Transverse colon (tissue), 4 donors: ENCODE measurements at regions not wholly inside any gene's neighbourhood (a gene's known extent, or its start where the extent isn't known, plus 50 kb on each side); places are given as distances from the start of the nearest gene placed in this dataset.

Experiments
- DNase-seq: peaks from one replicate; pipeline ENCODE4 v3.0.0-alpha.2; 2019
- H3K27ac ChIP-seq, 4 donors: fragments of 200-600 bp; sonication (generic); 2 replicates each; pipeline ENCODE4 v1.5.1; 2016 to 2018; ENCODE audit warnings: inconsistent platforms in 4 of 4
- H3K27me3 ChIP-seq: fragments of 200-600 bp; sonication (generic); 2 replicates; pipeline ENCODE4 v1.5.1; 2017; ENCODE audit warnings: inconsistent platforms
- H3K36me3 ChIP-seq, 4 donors: fragments of 200-600 bp; sonication (generic); 2 replicates each; pipeline ENCODE4 v1.5.1; 2017 to 2019; ENCODE audit warnings: inconsistent platforms in 4 of 4
- H3K4me1 ChIP-seq, 4 donors: fragments of 200-600 bp; sonication (generic); 2 replicates each; pipeline ENCODE4 v1.5.1; 2017 to 2020; ENCODE audit warnings: inconsistent platforms in 4 of 4
- H3K4me3 ChIP-seq, 4 donors: fragments of 200-600 bp; sonication (generic); 1 replicate in 1 of 4; 2 replicates in 3 of 4; pipeline versions ENCODE4 v1.5.1 to v1.6.1; 2017 to 2019; ENCODE audit warnings: inconsistent platforms in 4 of 4
- H3K9me3 ChIP-seq, 2 donors: fragments of 200-600 bp; sonication (generic); 2 replicates each; pipeline ENCODE4 v1.5.1; 2017 to 2019; ENCODE audit warnings: inconsistent platforms in 2 of 2
- EP300 ChIP-seq: sonication (generic); formaldehyde crosslinking; IDR thresholded peaks from one replicate; pipeline ENCODE4 v1.6.1; 2017; ENCODE audit warnings: antibody characterized with exemption, low read depth
- POLR2A ChIP-seq: fragments of 450-650 bp; IDR thresholded peaks from one replicate; pipeline ENCODE4 v1.6.1; 2016; ENCODE audit warnings: antibody characterized with exemption, mild to moderate bottlenecking, moderate library complexity
- POLR2AphosphoS5 ChIP-seq, 3 donors: sonication (generic); formaldehyde crosslinking; IDR thresholded peaks; one replicate each; pipeline ENCODE4 v1.6.1; 2016; ENCODE audit warnings: antibody characterized with exemption in 3 of 3
- WGBS, 2 donors: methylation state at CpG; one replicate each; pipeline ENCODE4 v1.1.5; 2018; ENCODE audit warnings: low coverage in 1 of 2; 5-methylcytosine and 5-hydroxymethylcytosine counted together
- in situ Hi-C, 4 donors: fragments of 200-750 bp; cut with MboI; loops; one replicate each; pipeline versions ENCODE4 v1.15.0 to v1.15.1; 2017; ENCODE audit warnings: low sequenced_read_pairs in 3 of 4, low pct_ligation_motif_present in 1 of 4, low pct_unique_long_range_greater_than_20kb in 1 of 4
- intact Hi-C: fragments of 100-400 bp; cut with DNase I; formaldehyde crosslinking; loops from one replicate; pipeline ENCODE4 v1.15.1; 2023; ENCODE audit warnings: low total_unique reads
- TF ChIP-seq, protein P1 (sequence below), 5 experiments: fragments of 200-600 bp in 3 of 5; fragments of 450-650 bp in 2 of 5; sonication (generic) in 3 of 5; IDR thresholded peaks; 1 replicate in 2 of 5; 2 replicates in 3 of 5; pipeline ENCODE4 v1.5.1; 2016 to 2017; ENCODE audit warnings: antibody characterized with exemption in 5 of 5, inconsistent platforms in 3 of 5, mild to moderate bottlenecking in 2 of 5, moderate library complexity in 1 of 5

DNA sequence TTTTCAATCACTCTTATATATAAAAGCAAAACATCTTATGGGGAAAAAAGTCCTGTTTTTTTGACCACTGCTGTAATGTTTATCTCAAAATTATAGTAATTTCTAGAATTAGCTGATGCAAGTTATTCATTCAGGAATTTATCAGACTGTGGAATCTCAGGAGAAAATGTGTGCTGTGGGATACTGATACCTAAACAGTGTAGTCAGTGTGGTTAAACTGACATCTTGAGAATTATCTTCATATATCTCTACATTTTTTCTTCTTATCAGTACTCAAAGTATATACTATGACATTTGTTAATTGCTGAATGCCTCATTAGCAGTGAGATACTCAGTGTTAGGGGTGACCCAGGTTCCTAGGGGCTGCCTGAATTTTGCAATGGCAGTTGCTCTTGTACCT, 839.3 kb downstream of the KCNT2 start:
- Histone ChIP-seq H3K27ac (no peak overlapping the region), H3K9me3 (no peaks in the 10 kb centered on the region), H3K36me3 (no peaks in the 10 kb centered on the region), H3K4me3 (no peak overlapping the region), H3K4me1 (no peaks in the 10 kb centered on the region), H3K27me3 (no peaks in the 10 kb centered on the region)
- DNase-seq: no peak
- intact Hi-C loops (no loop called here), in situ Hi-C loops (no loop called here)
- TF ChIP-seq, protein P1, sequence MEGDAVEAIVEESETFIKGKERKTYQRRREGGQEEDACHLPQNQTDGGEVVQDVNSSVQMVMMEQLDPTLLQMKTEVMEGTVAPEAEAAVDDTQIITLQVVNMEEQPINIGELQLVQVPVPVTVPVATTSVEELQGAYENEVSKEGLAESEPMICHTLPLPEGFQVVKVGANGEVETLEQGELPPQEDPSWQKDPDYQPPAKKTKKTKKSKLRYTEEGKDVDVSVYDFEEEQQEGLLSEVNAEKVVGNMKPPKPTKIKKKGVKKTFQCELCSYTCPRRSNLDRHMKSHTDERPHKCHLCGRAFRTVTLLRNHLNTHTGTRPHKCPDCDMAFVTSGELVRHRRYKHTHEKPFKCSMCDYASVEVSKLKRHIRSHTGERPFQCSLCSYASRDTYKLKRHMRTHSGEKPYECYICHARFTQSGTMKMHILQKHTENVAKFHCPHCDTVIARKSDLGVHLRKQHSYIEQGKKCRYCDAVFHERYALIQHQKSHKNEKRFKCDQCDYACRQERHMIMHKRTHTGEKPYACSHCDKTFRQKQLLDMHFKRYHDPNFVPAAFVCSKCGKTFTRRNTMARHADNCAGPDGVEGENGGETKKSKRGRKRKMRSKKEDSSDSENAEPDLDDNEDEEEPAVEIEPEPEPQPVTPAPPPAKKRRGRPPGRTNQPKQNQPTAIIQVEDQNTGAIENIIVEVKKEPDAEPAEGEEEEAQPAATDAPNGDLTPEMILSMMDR (IDR thresholded peaks at IDR 0.05): no peak
- TF ChIP-seq EP300 (no peak), POLR2AphosphoS5 (IDR thresholded peaks at IDR 0.05) (no peak), POLR2A (no peak)

DNA sequence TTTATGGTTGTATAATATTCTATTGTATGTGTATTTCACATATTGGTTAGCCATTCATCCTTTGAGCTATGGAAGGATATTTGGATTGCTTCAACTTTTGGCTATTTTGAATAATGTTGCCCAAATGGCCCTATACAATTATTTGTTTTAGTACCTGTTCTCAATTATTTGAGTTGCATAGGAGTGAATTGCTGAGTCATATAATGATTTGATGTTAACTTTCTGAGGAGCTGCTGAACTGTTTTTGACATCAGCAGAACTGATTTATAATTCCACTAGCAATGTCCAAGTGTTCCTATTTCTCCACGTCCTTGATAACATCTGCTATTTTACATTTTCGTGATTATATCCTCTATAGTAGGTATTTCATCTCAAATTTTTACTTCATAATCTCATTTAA, 839.9 kb downstream of the KCNT2 start:
- 59 to 74% methylated on average over 2 of the region's 2 CpGs for WGBS, 2 donors
- Histone ChIP-seq H3K4me1 (no peaks in the 10 kb centered on the region), H3K36me3 (no peaks in the 10 kb centered on the region), H3K27me3 (no peaks in the 10 kb centered on the region), H3K27ac (no peak overlapping the region), H3K4me3 (no peak overlapping the region), H3K9me3 (no peaks in the 10 kb centered on the region)
- TF ChIP-seq EP300 (no peak), POLR2AphosphoS5 (IDR thresholded peaks at IDR 0.05) (no peak), POLR2A (no peak)
- TF ChIP-seq, protein P1 (IDR thresholded peaks at IDR 0.05): no peak
- intact Hi-C loops (no loop called here), in situ Hi-C loops (no loop called here)
- no peak for DNase-seq

DNA sequence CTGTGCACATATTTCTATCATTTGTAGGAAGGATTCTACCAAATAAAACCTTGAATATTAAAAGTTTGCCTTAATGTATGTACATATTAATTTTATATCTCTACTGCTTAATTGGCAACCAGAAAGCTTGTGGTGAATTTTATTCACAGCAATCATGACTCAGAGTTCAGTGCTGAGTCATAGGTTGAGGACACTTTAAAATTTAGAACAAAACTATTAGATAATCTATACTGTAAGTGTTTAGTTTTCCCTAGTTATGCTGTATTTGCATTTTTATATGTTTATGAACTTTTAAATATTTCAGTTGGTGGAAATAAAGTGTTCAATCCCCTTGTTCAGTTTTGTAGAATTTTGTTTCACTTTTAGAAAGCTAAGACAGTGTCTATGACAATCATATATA, 841.5 kb downstream of the KCNT2 start:
- H3K4me3 ChIP-seq: no peak overlapping the region

DNA sequence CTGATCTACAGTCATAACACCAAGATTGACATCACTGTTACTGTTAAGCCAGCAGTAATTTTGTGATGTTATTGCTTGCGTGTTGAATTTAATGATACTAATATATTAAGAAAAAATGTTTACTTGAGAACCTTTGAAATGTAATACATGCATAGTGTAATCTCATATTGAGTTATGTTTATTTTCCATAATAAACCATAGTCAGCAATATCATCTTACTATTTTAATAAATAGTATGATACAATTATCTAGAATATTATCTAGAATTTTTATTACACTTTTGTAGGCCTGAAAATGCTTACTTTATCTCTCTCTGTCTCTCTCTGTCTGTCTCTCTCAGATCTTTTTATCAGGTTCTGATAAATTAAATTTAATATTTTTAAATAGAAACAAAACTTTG, 843.1 kb downstream of the KCNT2 start:
- H3K4me1 ChIP-seq: no peaks in the 10 kb centered on the region
- intact Hi-C loops (no loop called here), in situ Hi-C loops (no loop called here)
- DNase-seq: no peak
- no peak overlapping the region for H3K4me3 ChIP-seq
- no peaks in the 10 kb centered on the region for H3K27me3 ChIP-seq
- H3K27ac ChIP-seq: no peak overlapping the region
- TF ChIP-seq EP300: no peak
- TF ChIP-seq, protein P1 (IDR thresholded peaks at IDR 0.05): no peak
- TF ChIP-seq POLR2A: no peak
- no peak for TF ChIP-seq POLR2AphosphoS5 (IDR thresholded peaks at IDR 0.05)
- H3K36me3 ChIP-seq: no peaks in the 10 kb centered on the region
- 87 to 94% methylated on average over 1 of the region's 1 CpG for WGBS, 2 donors
- no peaks in the 10 kb centered on the region for H3K9me3 ChIP-seq

More for the DNA sequence above, 841.5 kb downstream of the KCNT2 start:
- intact Hi-C loops (no loop called here), in situ Hi-C loops (no loop called here)
- Histone ChIP-seq H3K27me3 (no peaks in the 10 kb centered on the region), H3K9me3 (no peaks in the 10 kb centered on the region), H3K36me3 (no peaks in the 10 kb centered on the region), H3K4me1 (no peaks in the 10 kb centered on the region), H3K27ac (no peak overlapping the region)
- no peak for DNase-seq
- no peak for TF ChIP-seq EP300
- no peak for TF ChIP-seq POLR2AphosphoS5 (IDR thresholded peaks at IDR 0.05)

DNA sequence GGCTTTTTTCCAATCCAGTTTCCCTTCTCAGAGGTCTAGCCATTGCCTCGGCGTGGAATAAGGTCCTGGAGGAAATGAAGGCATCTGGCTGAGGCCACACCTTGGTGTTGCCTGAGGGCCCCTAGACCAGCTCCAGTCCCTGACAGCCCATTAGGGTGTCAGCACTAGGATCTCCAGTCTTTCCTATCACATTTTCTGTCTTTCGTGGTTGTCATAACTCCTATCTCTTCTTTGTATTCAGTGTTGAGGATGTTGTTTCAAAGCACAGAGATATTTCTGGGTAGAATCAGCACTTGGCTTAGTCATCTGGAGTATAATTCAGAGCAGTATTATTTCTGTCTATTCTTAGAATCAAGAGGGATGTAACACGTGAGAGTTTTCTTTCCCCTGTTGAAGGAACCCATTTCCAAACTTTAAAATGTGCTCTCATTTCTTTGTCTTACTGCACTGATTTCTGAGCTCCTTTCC, 844.3 kb downstream of the KCNT2 start:
- in situ Hi-C loops (no loop called here), intact Hi-C loops (no loop called here)
- H3K27me3 ChIP-seq: no peaks in the 10 kb centered on the region
- H3K9me3 ChIP-seq: no peaks in the 10 kb centered on the region
- no peak for TF ChIP-seq POLR2AphosphoS5 (IDR thresholded peaks at IDR 0.05)
- TF ChIP-seq POLR2A: no peak
- no peak for TF ChIP-seq EP300
- TF ChIP-seq, protein P1 (IDR thresholded peaks at IDR 0.05): no peak
- WGBS, 2 donors: 80 to 88% methylated on average over 2 to 4 of the region's 4 CpGs
- H3K4me3 ChIP-seq: no peak overlapping the region
- no peaks in the 10 kb centered on the region for H3K36me3 ChIP-seq
- no peak for DNase-seq
- H3K27ac ChIP-seq: no peak overlapping the region
- H3K4me1 ChIP-seq: no peaks in the 10 kb centered on the region
